HG03432 (cell line): ENCODE measurements at regions not wholly inside any gene's neighbourhood (a gene's known extent, or its start where the extent isn't known, plus 50 kb on each side); places are given as distances from the start of the nearest gene placed in this dataset.

Source experiments
- ATAC-seq: cut with Tn5 transposase; IDR thresholded peaks from one replicate; pipeline ENCODE4 v1.9.1; 2021; ENCODE audit warnings: mild to moderate bottlenecking, moderate library complexity; ENCODE audit not compliant: unreplicated experiment

DNA sequence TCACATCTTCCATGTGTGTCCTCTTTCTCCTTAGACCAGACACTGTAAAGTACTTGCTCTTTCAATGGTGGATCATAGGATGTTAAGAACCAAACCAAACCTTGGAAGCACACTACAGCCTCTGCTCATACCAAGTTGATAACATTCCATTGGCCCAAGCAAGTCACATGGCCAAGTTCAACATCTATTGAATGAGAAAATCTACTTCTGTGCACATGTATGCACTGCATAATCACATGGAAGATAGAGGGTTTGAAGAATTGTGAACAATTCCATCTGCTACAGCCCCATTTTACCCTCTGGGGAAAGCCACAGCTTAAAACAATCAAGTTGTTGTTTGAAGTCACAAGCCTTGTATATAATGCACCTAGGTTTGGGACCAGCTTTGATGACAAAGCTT is 68.2 kb downstream of the MFAP3 start:
- no peak for ATAC-seq

DNA sequence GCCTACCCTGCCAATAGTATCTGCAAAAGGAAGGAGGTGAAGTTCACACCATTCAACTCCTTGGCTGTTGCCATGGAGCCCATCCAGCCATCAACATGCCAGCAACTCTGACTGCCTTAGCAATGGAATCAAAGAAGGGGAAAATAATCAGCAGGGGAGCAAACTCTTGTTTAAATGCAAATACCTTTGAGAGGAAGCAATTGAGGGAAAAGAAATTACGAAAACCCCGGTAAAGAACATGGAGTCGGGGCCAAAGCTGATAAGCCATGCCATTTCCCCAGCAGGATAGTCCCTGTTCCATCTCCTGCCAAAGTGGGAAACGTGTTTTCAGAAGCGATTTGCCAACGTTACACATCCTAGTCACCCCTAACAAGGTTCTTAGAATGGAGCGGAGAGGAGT is 69.0 kb downstream of the MFAP3 start:
- no peak for ATAC-seq

DNA sequence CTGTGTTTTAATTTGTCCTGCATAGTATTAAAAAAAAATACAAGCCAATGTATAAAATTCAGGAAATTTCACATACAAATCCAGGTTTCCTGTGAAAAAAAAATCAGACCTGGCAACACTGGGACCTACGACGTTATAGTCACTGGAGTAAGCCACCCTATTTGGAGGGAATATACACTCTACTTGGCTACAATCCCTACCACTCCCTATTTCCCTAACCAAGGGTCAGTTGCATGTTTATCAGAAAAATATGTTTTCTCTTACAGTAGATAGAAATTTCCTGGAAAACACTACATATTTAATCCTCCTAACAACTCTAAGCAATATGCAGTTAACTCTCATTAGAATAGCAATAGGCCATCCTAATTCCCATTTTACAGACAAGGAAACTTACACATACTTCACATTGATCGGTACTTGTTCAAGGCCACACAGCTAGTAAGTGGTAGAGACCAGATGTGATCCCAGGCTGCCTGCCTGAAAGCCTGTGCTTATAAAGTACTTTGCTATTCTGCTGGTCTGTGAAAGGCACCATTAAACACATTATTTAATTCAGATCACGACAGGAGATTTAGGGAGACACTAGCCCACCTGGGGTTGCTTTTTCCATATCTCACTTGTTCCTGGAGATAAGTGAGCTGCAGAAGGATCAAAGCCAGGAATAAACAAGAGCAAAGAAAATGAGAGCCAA is 70.8 kb downstream of the MFAP3 start:
- ATAC-seq = no peak

DNA sequence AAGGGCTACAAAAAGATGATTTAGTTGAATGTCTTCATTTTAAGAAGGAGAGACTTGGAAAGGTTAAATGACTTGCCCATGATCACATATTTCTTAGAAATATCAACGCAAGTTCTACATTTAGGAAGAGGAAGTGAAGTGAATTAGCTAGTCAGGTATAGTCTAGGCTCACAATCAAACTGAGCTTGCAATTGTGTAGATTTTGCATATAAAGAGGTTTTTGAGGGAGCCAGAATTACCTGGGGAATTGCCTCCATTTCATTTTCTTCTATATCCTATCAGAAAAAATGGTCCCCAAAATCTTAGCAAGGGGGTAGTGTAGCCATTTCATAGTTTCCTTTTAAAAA is 71.3 kb downstream of the MFAP3 start:
- ATAC-seq = no peak

DNA sequence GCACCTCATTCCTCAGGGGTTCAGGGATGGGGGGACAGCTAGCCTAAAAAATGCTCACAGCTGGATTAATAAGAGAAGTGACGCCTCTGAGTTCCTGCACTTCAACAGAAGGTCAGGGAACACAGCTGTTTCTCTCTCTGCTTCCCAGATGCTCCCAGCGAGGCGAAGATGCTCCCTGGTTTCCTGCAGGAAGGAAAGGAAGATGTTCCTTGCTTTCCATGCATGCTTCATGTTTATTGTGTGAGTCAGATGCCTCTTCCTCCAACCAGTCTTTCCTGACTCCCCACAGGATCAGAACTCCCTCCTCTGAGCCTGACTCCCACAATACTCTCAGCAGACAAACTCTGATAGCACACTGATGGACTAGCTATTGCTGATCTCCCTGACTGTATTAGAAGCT is 71.9 kb downstream of the MFAP3 start:
- ATAC-seq = no peak

DNA sequence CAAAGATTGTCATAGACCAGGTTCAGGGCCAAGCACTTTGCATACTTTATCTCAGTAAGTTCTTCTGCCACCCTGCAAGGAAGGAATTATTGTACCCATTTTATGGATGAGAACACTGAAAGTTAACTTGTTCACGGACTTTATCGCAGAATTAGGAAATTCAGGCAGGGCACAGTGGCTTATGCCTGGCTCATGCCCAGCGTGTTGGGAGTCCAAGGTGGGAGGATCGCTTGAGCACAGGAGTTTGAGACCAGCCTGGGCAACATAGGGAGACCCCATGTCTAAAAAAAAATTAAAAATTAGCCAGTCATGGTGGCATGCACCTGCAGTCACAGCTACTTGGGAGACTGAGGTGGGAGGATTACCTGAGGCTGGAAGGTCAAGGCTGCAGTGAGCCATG is 72.4 kb downstream of the MFAP3 start:
- no peak for ATAC-seq

DNA sequence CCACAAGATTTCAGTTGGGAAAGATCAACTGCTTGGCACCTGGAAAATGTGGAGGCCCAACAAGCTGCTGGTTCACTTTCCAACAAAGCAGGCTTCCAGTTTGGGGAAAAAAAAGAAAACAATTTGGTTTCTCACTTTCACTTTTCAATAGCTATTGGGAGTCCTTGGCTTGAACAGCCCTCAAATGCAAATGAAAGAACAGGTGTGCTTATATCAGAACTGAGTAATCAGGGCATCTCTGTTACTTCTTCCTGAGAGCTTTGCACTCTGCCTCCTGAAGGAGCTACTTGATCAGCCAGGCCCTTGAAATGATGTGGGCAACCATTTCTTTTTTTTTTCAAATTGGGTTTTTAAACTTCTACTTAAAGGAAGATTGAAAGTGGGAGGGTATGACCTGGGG is 73.5 kb downstream of the MFAP3 start:
- ATAC-seq = peak; percentile 71

DNA sequence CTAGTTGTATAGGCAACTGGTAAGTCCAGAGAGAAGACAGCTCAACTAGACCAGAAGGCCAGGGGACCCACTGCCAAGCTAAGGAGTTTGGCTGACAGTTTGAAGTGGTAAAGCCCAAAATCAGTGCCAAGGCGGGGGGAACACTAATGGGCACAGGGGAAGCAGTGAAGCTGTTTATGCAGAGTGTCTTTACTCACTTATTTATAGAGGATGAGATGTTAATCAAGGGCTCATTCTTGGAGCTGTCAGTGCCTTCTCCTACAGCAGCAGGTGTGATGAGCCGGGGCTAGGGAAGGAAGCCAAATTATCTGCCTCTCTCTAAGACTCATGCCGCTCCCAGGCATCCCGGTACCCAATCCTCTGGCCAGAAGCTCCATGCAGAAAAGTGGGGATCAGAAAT is 75.2 kb upstream of the GALNT10 start:
- no peak for ATAC-seq

DNA sequence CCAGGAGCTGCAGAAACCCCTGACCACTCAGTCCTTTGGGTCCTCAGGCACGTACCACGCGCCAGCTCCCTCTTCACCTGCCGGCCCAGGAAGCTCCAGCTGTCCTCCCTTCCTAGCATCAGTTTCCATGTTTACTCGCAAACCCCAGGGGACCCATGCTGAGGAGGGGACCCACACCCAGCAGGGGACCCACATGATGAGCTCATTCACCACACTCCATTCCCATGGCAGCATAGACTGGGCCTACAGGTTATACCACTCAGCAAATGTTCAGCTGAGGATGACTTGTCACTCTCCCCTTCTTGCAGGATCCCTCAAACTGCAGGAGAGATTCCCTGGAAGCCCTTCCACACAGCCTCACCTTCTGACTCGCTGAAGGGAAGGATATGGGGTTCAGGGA is 73.5 kb upstream of the GALNT10 start:
- ATAC-seq = no peak

DNA sequence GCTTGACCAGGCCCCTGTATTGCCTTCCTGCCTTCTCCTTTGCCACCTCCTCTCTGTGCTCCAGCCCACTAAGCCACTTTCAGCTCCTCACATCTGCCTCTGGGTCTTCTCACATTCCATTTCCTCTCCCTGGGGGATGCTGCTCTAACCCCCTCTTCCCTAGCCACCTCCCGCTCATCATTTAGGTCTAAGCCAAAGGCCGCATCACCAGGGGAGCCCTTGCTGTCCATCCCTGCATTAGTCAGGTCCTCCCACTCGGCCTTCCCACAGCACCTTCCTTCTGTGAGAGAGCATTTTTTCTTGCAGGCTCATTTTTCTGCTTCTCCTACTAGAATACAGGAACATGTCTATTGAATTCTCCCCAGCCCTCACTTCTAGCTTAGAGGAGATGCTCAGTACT is 72.6 kb upstream of the GALNT10 start:
- ATAC-seq = no peak

DNA sequence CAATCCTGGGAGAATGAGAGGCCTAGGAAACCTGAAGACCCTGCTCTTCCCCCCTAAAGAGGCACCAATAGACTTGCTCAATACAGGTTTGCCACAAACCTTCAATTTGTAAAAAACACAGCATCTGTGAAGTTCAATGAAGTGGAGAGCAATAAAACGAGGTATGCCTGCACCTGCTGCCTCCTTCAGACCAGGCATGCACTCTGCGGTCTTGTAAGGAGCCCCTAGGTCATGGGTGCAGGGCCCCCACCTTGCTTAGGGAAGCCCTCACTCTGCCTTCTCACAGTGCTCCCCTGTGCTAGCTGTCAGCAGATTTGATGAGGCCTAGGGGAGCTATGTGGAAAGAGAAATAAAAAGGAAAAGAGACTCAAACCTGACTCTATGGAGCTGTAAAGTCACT is 72.1 kb upstream of the GALNT10 start:
- ATAC-seq = no peak

DNA sequence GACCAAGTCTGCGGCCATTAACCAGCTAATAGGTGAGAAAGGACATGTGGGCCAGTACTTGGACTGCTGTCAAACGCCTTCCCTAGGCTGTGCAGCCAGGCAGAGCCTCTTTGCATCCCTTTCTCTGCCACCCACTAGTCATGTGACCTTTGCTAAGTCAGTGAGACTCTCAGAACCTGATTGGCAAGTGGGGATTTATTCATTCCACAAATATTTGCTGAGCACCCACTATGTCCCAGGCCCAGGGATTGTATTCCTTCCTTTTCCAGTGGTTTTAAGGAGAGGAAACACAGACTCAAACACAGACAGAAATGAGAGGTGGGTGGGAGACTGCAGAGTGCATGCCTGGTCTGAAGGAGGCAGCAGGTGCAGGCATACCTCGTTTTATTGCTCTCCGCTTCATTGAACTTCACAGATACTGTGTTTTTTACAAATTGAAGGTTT is 71.6 kb upstream of the GALNT10 start:
- ATAC-seq = no peak

DNA sequence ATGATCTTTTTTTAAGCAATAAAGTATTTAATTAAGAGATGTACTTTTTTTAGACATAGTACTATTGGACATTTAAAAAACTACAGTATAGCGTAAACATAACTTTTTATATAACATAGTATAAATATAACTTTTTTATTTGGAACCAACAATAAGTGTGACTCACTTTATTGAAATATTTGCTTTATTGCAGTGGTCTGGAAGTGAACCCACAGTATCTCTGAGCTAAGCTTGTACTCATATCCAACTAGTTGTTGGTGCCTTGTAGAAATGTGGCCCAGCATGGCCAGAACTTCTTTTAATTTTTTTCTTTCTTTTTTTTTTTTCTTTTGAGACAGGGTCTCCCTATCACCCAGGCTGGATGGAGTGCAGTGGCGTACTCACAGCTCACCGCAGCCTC is 61.5 kb upstream of the GALNT10 start:
- ATAC-seq = no peak

DNA sequence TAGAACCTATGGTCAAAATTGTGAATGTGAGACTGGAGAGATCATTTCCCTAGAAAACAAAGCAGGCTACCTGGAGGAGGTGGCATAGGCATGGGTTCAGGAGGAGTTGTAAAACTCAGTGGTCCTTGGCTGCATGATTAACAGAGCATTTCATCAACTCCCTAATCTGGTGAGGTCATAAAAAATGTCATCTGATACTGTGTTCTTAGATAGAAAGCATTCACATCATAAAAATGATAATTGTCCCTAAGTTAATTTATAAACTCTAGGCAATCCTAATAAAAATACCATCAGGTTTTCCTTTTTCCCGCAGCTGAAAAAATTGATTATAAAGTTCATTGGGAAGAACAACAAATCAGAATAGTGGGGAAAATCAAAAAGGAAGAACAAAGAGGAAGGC is 60.6 kb upstream of the GALNT10 start:
- no peak for ATAC-seq

DNA sequence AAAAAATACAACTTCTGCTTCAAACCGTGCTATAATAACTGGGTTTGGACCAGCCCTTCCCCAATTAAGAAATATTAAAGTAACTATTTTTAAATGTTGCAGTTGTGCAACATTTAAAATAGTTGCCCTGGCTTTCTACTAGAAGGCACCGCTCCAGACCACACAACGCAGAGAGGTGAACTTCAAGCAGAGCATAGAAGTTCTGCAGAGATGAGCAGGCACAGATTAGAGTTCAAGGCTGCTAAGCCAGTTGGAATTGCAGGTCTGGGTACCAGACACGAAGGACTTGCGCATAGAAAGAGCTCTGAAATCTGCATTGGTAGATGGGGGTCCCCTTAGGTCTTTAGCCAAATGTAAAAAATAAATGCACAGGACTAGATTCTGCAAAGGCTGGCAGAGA is 58.7 kb upstream of the GALNT10 start:
- ATAC-seq = no peak

DNA sequence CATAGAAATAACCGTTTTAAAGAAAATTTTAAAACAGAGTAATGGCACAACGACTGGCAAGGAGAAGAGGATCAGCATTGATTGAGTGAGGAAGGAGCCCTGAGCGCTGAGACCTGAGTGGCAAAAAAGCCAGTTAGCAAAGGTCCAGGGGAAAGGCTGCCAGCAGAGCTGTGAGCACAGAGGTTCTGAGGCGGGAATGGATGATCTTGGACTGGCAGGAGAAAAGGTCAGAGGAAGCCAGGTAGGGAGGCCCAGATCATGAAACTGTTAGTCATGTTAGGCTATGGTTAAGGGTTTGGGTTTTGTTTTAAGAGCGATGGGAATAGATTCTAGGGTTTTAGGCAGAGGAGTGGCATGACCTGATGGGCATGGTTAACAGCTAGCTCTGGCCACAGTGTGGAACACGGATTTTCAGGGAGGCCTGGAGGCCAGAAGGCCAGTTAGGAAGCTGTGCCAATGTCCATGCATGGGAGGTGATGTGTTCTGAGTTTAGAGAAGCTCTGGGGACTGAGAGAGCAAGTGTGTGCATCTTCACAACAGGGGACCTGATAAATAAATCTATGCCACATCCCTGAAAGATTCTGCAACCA is 57.7 kb upstream of the GALNT10 start:
- no peak for ATAC-seq

DNA sequence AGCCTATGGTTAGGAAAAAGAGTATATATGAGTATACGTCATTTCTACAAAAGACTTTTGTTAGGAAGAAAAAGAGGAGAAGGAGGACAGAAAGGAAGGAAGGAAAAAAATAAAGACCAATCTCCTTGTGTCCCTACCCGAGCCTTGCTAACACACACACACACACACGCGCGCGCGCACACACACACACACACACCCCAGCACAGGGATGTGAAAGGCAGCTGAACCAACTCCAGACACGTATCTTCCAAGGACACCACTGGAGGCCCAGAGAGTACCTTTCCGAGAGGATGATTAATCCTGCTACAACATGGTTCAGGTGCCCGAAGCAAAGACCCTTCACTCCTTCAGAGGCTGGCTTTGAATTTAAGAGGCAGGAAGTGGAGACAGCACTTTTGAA is 56.9 kb upstream of the GALNT10 start:
- ATAC-seq = no peak

DNA sequence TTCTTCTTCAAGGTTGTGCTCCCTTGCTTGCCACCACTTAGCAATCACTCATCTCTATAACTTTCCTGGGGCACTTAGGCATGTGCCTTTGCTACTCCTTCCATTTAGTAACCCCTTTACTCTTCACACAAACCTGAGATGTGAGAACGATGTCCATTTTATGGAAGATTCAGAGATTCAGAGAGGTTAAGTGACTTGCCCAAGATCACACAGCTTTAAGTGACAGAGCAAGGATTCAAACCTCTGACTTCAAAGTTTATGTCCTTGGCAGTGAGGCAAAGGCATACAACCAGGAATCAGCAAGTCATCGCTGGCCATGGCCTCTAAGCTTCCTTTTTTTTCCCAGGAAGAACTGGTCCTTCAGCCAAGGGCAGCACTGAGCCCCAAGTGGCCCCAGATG is 56.0 kb upstream of the GALNT10 start:
- ATAC-seq = no peak

DNA sequence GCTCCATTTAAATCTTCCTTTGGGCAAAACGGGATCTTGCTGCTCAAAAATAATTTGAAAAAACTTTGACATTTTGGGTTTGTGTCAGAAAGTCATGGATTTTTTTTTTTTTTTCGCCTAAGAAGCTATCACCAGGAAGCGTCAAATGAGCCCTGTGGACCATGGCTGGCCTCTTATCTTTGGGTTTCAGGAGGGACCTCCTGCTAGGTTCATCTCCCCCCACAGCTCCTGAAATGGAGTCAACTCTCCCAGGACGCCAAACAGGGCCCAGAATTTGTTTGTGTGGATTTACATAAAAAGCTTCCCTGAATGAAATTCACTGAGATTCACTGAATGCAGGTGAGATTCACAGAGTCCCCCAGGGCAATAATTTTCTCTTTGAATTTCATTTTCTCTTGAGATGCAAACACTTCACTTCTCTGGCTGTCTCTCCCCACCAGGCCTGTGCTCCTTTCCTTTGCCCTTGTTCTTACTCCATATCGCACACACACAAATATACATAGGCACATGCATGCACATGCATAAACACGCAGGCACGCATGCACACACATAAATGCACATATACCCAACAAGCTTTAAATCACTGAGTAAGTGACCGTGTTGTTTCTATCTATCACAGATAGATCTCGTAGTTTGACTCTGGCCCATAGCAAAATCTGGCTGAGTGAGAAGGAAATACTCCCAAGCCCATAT is 55.3 kb upstream of the GALNT10 start:
- ATAC-seq = no peak

DNA sequence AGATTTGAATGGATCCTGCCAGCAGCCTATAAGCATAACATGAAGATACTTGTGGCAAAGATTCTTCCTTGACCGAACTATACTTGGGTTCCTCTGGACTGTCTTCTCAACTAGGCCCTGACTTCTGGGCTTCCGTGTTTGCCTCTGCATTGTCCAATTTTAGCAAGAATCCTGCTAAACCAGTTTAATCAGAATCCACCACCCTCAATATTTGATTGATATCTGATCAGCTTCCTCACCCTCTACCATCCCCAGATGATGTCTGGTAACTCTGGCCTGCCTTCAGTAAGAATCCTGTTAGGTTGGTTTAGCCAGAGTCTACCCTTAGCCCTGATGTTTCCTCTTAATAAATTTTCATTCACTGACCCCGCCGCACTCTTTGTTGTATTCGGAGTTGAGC is 54.4 kb upstream of the GALNT10 start:
- ATAC-seq = no peak

DNA sequence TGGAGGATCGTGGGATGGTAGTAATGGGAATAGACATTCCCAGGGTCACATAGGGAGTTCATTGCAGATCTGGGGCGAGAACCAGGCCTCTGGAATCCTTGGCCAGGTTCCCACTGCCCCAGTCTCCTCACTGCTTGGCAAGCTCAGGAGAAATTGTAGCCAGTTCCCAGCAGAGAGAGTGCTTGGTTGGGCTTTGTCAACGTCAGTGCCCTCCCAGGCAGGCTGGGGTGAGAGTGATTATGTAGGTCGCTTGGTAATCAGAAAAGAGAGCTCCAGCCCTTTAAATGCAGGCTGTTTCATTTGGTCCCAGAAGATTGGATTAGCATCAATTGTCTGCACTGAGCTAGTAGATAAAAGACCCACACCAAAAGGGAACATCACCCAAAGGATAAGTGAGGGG is 51.8 kb upstream of the GALNT10 start:
- no peak for ATAC-seq

DNA sequence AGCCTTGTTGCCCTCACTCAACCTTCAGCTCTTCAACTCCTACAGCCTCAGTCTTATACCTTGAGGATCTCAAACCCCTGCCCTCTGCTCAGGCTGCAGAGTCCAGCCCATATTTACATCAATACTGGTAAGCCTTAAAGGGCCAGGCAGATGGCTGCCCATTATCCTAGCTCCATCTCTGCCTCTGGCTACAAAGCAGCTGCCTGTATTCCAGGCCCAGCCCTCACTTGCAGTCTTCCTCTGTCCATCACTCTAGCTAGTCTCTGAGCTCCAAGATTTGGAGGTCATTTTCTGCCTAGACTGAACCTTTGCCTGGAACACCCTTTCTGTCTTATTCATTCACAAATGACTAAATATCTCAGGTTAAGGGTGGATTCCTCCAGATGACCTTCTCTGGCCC is 50.2 kb upstream of the GALNT10 start:
- no peak for ATAC-seq
